Keratinocyte (primary cell): ENCODE measurements at regions not wholly inside any gene's neighbourhood (a gene's known extent, or its start where the extent isn't known, plus 50 kb on each side); places are given as distances from the start of the nearest gene placed in this dataset.
A peak's percentile ranks its signal among the peaks of the same experiment; 100 is the strongest.

Source experiments
- DNase-seq: peaks from one replicate; pipeline ENCODE4 v3.0.0-alpha.2; 2011; ENCODE audit warnings: low read depth, missing footprints, low spot score
- FAIRE-seq: peaks from 2 replicates; lab custom pipeline; 2011; peaks lifted over from hg19 to GRCh38; lab: Jason Lieb, UNC
- H2AFZ ChIP-seq: 2 replicates; pipeline ENCODE4 v1.6.0; 2012; ENCODE audit warnings: low read length, control low read depth, inconsistent platforms; ENCODE audit not compliant: control insufficient read depth
- H3K27ac ChIP-seq: 2 replicates; pipeline ENCODE4 v1.5.1; 2011; ENCODE audit warnings: low read length; ENCODE audit not compliant: control insufficient read depth, insufficient read depth
- H3K27me3 ChIP-seq: 3 replicates; pipeline ENCODE4 v1.6.0; 2011; ENCODE audit warnings: low read length; ENCODE audit not compliant: control insufficient read depth, insufficient read depth; ENCODE audit errors: extremely low read depth
- H3K36me3 ChIP-seq, 2 experiments: 2 replicates in 1 of 2; 3 replicates in 1 of 2; pipeline ENCODE4 v1.5.1; 2011; ENCODE audit warnings: low read length in 2 of 2, mild to moderate bottlenecking in 1 of 2; ENCODE audit not compliant: control insufficient read depth in 2 of 2, insufficient read depth in 2 of 2; ENCODE audit errors: extremely low read depth in 1 of 2
- H3K4me1 ChIP-seq: 3 replicates; pipeline ENCODE4 v1.5.1; 2011; ENCODE audit warnings: low read length; ENCODE audit not compliant: control insufficient read depth, insufficient read depth; ENCODE audit errors: extremely low read depth
- H3K4me2 ChIP-seq: 3 replicates; pipeline ENCODE4 v1.6.0; 2011; ENCODE audit warnings: low read depth, low read length; ENCODE audit not compliant: control insufficient read depth, insufficient read depth; ENCODE audit errors: extremely low read depth
- H3K4me3 ChIP-seq, 3 experiments: fragments of 200-600 bp in 1 of 3; sonication (generic) in 1 of 3; 2 replicates in 2 of 3; 3 replicates in 1 of 3; pipeline ENCODE4 v1.5.1; 2011 to 2016; ENCODE audit warnings: low read length in 3 of 3, mild to moderate bottlenecking in 3 of 3, control low read depth in 2 of 3, inconsistent platforms in 1 of 3, low read depth in 1 of 3, mixed read lengths in 1 of 3, mixed run types in 1 of 3, moderate library complexity in 1 of 3; ENCODE audit not compliant: control insufficient read depth in 2 of 3, insufficient read depth in 2 of 3; ENCODE audit errors: extremely low read depth in 1 of 3
- H3K79me2 ChIP-seq: 2 replicates; pipeline ENCODE4 v1.6.0; 2012; ENCODE audit warnings: low read length; ENCODE audit not compliant: control insufficient read depth, insufficient read depth
- H3K9ac ChIP-seq: 3 replicates; pipeline ENCODE4 v1.6.0; 2011; ENCODE audit warnings: low read length; ENCODE audit not compliant: control insufficient read depth, insufficient read depth; ENCODE audit errors: extremely low read depth
- H3K9me1 ChIP-seq: 3 replicates; pipeline ENCODE4 v1.6.0; 2011; ENCODE audit warnings: low read length; ENCODE audit not compliant: control insufficient read depth, insufficient read depth; ENCODE audit errors: extremely low read depth
- H3K9me3 ChIP-seq: 2 replicates; pipeline ENCODE4 v1.5.1; 2012; ENCODE audit warnings: low read depth, low read length; ENCODE audit not compliant: control insufficient read depth
- H4K20me1 ChIP-seq: 3 replicates; pipeline ENCODE4 v1.6.0; 2011; ENCODE audit warnings: low read length; ENCODE audit not compliant: control insufficient read depth, insufficient read depth; ENCODE audit errors: extremely low read depth
- EZH2 ChIP-seq: IDR thresholded peaks from one replicate; pipeline ENCODE4 v1.6.1; 2012; ENCODE audit warnings: inconsistent platforms, mild to moderate bottlenecking, low read length, moderate library complexity
- dilution Hi-C: fragments of 300-500 bp; cut with MboI; formaldehyde crosslinking; loops from one replicate; pipeline ENCODE4 v1.7.0; 2020; ENCODE audit warnings: low sequenced_read_pairs; ENCODE audit not compliant: extremely low pct_ligation_motif_present
- TF ChIP-seq, protein P1 (sequence below), 3 experiments: IDR thresholded peaks in 1 of 3; conservative IDR thresholded peaks in 1 of 3; optimal IDR thresholded peaks in 1 of 3; 2 replicates in 2 of 3; 3 replicates in 1 of 3; pipeline versions ENCODE3 to v1.5.1; 2011; ENCODE audit warnings: low read length in 3 of 3, mild to moderate bottlenecking in 3 of 3, moderate library complexity in 2 of 3, control low read depth in 1 of 3, inconsistent platforms in 1 of 3; ENCODE audit not compliant: insufficient read depth in 2 of 3; ENCODE audit errors: extremely low read depth in 1 of 3

DNA sequence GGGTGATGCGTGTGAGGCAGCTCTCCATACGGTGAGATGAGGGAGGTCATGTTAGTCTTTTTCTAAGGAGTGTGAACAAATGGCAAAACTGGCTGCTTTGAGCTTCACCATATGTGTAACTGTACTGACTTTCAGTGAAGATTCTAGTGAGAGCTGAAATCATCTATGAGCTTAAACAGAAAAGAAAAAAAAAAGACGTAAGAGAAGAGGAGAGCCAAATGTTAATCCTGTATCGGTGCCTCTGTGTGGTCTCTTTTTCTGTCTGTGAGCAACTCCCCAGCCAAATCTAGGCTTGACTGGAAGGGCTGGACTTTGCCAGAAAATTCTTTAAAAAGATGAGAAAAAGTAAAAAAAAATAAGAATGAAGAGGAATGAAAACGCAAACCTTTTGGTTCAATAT lies 209.7 kb upstream of the TUT7 start:
- Histone ChIP-seq H3K27ac (no peak overlapping the region), H3K36me3 (no peaks in the 10 kb centered on the region), H3K9ac (no peak overlapping the region), H3K4me3 (no peak overlapping the region), H3K4me2 (no peak overlapping the region), H2AFZ (no peak overlapping the region), H3K4me1 (peaks cover 15% of the 10 kb centered on the region), H3K9me3 (no peaks in the 10 kb centered on the region), H4K20me1 (no peaks in the 10 kb centered on the region), H3K9me1 (no peaks in the 10 kb centered on the region), H3K79me2 (no peaks in the 10 kb centered on the region), H3K27me3 (no peaks in the 10 kb centered on the region)
- peak; percentile 32 for FAIRE-seq
- TF ChIP-seq, protein P1, sequence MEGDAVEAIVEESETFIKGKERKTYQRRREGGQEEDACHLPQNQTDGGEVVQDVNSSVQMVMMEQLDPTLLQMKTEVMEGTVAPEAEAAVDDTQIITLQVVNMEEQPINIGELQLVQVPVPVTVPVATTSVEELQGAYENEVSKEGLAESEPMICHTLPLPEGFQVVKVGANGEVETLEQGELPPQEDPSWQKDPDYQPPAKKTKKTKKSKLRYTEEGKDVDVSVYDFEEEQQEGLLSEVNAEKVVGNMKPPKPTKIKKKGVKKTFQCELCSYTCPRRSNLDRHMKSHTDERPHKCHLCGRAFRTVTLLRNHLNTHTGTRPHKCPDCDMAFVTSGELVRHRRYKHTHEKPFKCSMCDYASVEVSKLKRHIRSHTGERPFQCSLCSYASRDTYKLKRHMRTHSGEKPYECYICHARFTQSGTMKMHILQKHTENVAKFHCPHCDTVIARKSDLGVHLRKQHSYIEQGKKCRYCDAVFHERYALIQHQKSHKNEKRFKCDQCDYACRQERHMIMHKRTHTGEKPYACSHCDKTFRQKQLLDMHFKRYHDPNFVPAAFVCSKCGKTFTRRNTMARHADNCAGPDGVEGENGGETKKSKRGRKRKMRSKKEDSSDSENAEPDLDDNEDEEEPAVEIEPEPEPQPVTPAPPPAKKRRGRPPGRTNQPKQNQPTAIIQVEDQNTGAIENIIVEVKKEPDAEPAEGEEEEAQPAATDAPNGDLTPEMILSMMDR (optimal IDR thresholded peaks at IDR 0.05 in 1 of 3, IDR thresholded peaks at IDR 0.05 in 1 of 3, conservative IDR thresholded peaks at IDR 0.05 in 1 of 3; ENCODE audit: extremely low read depth in 1 of 3, insufficient read depth in 2 of 3, low read length in 3 of 3), result no peak
- no peak for TF ChIP-seq EZH2
- DNase-seq, result no peak
- dilution Hi-C loops, result no loop called here

DNA sequence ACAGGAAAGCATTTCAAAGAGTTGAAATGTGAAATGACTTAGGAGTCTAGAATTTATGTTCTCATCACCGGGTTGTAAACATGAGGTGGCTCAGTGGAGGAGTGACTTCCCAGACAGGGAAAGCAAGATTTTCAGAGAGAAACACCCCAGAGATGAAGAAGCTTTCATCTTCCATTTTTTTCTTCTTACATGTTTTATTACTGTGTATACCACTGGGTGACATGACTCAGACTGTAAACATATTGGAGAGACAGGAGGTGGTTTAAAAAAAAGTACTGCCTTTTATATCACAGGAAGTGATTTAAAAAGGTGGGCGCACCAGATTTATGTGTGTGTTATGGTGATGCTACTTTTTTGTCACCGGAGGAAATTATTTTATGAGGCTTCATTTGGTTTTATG lies 209.1 kb upstream of the TUT7 start:
- H3K27ac ChIP-seq, result no peak overlapping the region
- H2AFZ ChIP-seq, result peak overlapping the region; percentile 68

More for the DNA sequence above, 209.1 kb upstream of the TUT7 start:
- peak overlapping the region; percentile 27 for H3K4me2 ChIP-seq
- dilution Hi-C loops, result no loop called here
- no peak overlapping the region for H3K4me3 ChIP-seq
- no peaks in the 10 kb centered on the region for H3K36me3 ChIP-seq
- no peaks in the 10 kb centered on the region for H3K9me3 ChIP-seq
- H3K27me3 ChIP-seq, result no peaks in the 10 kb centered on the region
- peaks cover 15% of the 10 kb centered on the region for H3K4me1 ChIP-seq
- DNase-seq, result no peak
- H3K79me2 ChIP-seq, result no peaks in the 10 kb centered on the region
- no peak for FAIRE-seq
- H3K9me1 ChIP-seq, result no peaks in the 10 kb centered on the region
- TF ChIP-seq, protein P1 (optimal IDR thresholded peaks at IDR 0.05 in 1 of 3, IDR thresholded peaks at IDR 0.05 in 1 of 3, conservative IDR thresholded peaks at IDR 0.05 in 1 of 3; ENCODE audit: extremely low read depth in 1 of 3, insufficient read depth in 2 of 3, low read length in 3 of 3), result no peak
- no peak for TF ChIP-seq EZH2
- H3K9ac ChIP-seq, result no peak overlapping the region
- H4K20me1 ChIP-seq, result no peaks in the 10 kb centered on the region
